HG03457 (cell line): ENCODE measurements at regions not wholly inside any gene's neighbourhood (a gene's known extent, or its start where the extent isn't known, plus 50 kb on each side); places are given as distances from the start of the nearest gene placed in this dataset.
"Not testable (repeated sequence)": the region's sequence is repeated elsewhere in the genome, so short reads cannot be mapped to it uniquely, and the experiment has no call there.

Experiments
- ATAC-seq: cut with Tn5 transposase; IDR thresholded peaks from one replicate; pipeline ENCODE4 v1.9.1; 2021; ENCODE audit warnings: moderate number of reproducible peaks; ENCODE audit not compliant: unreplicated experiment

DNA sequence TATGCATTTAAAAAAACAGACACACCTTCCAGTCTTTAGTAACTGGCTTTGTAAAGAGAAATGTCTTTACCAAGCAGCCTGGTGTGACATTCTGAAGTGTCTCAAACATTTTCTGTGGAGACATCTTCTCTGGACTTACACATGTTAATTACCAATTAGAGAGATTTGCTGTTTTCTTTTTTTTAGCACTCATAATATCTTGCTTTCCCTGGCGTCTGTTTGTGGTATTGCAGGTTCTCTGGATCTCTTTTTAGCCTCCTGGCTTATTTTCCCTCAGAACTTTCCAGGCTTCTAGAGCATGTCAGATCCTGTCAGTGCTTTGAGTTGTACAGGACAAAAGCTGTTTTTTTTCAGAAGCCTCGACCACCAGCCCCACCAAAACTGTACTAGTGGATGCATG, 92.5 kb downstream of the MSX2 start:
- no peak for ATAC-seq

DNA sequence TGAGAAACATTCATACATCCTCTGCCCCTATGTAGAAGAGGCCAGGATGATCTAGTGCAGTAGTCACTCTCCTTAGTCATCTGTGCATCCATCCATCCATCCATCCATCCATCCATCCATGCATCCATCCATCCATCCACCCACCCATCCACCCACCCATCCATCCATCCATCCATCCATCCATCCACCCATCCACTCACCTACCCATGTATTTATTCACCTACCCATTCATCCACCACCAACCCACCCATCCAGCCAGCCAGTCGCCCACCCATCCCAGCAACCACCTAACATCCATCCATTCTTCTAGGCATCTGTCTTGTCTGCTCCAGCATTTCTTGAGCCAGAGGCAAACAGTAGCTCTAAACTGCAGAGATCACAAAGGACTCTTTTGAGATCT, 87.1 kb downstream of the MSX2 start:
- no peak for ATAC-seq

DNA sequence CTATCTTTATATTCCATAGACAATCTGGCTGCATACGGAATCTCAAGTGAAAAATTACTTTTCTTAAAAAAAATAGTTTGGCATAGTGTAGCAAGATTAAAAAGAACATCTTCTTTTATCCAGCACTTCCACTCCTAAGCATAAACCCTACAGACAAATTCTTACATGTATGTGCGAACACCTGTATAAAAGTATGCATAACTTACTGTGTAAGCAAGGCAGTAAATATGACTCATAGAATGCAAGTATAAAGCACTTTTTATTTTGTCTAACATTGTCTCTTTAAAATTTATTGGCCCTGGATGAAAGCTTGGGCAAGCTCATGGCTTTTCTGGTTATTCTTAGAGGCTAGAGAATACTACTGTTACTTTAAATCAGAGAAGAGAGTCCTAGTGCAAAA, 86.4 kb downstream of the MSX2 start:
- no peak for ATAC-seq

DNA sequence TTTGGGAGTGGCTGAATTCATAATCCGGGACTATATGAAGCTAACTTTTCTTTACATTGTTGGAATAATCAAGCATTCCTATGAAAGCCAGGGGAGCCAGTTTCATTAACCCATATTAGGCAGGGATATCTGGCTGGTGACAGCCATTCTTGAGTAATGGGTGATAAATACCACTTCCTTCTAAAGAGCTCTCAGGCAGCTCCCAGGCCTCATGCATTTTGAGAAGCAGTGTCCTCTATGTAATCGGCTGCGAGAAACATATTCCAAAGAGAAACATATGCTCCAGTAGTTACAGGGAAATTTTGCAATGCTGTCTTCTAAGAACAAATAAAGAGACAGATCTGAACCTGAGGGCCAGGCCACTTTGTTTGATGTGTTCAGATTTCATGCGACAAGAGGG, 83.1 kb downstream of the MSX2 start:
- ATAC-seq: no peak

DNA sequence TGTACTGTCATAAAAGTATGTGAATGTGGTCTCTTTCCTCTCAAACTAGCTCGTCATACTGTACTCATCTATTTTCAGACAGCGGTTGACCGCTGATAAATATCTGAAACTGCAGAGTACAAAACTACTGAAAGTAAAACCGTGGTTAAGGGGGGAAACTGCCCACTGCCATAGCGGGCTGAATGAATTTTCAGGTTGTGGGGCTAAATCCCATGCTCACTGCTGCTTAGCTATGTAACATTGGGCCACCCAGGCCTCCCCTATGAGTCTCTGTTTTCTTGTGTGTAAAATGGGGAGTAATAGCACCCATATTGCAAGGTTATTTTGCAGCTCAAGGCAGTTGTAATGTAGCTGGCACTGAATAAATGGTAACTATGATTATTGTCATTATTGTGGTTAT, 82.3 kb downstream of the MSX2 start:
- no peak for ATAC-seq

DNA sequence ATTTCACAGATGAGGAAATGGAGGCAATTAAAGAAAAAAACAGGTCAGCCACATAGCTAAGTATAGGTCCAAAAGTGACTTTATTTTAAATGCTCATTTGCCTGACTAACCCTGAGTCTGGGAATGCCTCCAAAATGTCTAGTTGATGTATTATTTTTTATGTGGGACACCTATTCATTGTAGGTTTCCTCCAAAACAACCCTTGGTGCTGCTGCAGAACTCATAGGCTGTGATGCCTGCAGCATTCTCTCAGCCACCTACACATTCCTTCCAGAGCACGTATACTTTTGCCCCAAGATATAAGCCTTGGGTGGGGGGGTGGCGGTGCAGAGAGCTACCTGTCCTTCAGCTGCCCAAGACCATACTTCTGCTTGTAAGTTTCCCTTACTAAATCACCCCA, 77.4 kb downstream of the MSX2 start:
- ATAC-seq: no peak

DNA sequence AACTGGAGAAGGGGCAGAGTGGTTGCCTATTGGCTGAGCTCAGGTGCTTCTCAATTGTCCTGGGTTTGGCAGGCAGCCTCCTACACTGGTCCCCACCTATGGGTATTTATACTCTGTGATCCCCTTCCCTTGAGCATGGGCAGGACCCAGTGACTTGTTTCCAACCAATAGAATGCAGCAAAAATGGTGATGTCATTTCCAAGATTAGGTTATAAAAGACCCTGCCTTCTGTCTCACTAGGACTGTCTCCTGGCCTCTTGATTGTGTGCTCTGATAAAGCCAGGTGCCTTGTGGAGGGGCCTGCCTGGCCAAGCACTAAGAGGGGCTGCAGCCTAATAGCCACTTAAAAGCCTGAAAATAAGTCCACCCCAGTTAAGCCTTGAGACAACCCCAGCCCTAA, 76.1 kb downstream of the MSX2 start:
- ATAC-seq: no peak

DNA sequence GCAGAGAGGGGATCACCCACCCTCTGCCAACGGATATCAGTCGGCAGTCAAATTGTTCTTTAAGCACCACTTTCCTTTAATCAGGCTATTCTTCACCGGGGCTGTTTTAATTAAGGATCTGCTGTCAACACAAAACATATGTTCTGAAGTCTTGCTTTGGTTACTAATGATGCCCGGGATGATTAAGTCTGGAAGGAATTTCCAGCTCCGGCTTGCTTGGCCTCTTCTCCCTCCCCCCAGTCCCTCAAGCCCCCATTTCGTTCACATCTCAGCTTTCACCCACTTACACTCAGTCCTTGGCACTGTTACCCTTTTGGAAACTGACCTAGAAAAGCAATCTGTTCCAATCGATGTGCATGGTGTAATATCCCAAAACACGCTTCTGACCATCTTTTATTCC, 74.7 kb downstream of the MSX2 start:
- no peak for ATAC-seq

DNA sequence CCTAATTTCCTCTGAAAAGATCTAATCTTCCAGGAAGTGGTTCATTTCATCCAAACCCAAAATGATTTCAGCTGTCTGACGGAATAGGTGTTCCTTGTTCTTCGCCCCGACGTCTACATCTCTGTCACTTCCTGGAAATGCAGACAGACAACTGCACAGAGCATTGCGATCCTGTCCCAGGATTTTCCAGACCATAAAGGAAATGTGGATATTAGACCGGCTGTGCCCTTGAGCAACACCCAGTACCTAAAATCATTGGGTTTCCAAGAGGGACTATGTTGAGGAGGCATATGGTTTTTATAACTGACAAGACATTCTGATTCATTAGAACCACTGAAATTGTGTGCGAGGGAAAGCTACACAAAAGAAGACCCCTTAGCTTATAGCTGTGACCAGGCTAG, 74.2 kb downstream of the MSX2 start:
- no peak for ATAC-seq

DNA sequence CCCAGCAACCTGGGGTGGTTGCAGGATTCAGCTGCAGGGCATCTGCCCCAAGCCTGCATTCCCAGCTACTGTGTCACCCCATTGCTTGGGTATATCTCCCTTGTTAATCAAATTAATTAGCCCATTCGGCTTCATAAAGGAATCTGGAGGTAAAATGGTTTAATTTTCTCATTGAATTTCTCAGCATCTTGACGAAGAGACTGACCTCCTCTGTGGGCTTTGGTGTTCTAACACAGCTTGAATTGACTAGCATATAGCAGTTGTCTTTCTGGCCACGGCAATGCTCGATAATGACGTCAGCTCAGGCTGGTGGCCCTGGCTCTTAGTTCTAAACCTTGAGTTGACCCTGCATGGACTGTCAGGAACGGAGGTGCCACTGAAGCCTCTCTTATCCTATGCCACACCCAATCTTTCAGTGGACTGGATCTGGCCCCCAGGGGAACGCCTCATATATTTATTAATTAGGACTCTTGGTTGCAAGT, 72.4 kb downstream of the MSX2 start:
- ATAC-seq: no peak

DNA sequence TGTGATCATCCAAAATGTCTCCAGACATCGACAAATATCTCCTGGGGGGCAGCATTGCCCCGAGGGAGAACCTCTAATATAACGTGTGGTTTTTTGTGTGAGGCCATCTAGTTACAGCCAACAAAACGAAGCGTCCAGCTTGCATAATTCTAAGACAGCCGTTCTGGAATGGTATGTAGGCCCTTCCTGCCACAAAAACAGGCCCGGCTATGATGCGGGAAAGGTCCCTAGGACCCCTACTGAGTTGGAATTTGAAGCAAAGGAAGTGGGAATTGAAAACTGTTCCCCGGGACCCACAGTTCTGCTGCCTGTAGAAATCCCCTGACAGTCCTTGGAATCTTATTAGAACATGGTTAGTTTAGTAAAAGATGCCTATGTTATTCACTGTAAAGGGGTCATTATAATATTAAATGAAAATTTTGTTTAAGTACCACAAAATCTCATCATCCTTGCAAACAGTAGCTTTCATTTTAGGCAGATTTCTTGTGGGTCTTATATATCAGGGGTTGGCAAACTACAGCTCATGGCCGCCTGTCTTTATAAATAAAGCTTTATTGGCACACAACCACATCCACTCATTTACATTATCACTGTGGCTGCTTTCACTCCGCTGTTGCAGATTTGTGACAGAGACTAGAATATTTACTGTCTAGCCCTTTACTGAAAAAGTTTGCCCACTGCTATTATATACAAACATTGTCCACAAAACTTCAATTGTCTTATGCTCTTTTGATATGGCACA, 70.7 kb downstream of the MSX2 start:
- ATAC-seq: no peak

DNA sequence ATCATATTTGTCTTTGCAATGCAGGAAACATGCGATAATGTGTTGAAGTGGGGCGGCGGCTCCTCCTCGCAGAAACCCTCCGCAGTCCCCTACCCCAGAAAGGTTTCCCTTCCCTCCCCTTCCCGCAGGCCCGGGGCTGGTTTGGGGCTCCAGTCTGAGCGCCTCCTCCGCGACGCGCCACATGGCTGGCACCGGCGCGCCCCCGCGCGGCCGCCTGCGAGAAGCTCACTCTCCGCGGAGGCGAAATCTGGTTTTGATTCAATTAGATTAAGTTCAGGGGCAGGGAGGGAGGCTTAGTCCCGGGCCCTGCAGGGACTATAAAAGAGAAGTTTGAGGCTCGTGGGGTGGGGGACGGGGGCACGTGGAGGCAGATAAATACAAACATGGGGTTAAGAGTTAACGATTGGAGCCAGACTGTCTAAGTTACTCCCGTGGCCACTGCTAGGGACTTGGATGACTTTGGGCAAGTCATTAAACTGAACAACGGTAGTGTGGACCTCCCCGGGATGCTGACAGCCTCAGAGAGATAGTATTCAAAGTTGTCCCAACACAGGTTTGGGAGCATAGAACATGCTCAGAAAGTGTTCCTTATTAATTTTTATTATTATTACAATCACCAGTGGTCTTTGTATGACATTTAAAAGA, 69.4 kb downstream of the MSX2 start:
- ATAC-seq: peak; percentile 76

DNA sequence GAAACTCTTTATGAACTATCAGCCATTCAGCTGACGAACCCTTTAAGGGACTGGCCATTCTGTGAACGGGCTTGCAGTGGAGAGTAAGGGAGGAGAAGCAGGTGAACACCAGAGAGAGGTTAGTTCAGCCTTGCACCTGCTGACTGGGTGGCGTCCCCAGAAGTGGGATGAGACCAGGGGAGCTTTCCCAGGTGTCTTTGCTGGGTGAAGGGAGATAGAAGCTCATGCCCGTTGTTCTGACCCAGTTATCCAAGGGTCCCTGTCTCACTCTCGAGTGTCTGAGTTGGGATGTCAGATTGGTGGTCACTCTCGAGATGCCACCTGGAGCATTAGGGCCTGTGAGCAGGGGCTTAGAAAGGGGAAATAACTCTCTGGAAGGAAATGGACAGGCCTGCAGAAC, 68.7 kb downstream of the MSX2 start:
- no peak for ATAC-seq

DNA sequence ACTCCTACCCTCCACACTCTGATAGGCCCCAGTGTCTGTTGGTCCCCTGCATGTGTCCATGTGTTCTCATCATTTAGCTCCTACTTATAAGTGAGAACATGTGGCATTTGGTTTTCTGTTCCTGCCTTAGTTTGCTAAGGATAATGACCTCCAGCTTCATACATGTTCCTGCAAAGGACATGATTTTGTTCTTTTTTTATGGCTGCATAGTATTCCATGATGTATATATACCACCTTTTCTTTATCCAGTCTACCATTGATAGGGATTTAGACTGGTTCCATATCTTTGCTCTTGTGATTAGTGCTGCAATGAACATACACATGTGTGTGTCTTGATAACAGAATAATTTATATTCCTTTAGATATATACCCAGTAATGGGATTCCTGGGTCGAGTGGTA, 67.9 kb downstream of the MSX2 start:
- not testable (repeated sequence) for ATAC-seq

DNA sequence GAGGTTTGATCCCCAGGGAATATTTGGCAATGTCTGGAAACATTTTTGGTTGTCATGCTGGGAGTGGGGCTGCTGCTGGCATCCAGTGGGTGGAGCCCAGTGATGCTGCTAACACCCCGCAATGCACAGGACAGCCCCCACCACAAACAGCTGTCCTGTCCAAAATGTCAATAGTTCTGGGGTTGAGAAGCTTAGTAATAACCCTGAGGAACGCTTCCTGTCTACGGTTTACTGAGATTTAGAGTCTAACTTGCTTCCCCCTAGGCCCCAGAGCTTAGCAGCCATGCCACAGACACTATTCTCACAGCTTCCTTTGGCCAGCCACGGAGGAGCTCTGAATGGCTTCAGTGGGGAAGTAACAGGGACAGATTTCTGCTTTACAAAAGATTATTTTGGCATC, 66.5 kb downstream of the MSX2 start:
- ATAC-seq: no peak

DNA sequence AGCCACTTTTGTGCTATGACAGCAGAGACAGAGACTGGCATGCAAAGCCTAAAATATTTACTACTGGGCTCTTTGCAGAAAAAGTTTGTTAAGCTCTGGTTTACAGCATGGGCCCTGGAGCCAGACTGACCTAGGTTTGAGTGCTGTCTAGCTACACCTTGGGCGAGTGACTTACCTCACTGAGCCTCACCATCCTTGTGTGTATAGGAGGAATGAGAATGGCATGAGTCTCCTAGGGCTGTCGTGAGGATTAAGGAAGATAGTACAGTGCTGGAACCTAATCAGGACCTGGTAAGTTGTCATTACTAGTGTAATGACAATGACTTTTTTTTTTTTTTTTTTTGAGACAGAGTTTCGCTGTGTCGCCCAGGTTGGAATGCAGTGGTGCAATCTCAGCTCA, 65.2 kb downstream of the MSX2 start:
- no peak for ATAC-seq

DNA sequence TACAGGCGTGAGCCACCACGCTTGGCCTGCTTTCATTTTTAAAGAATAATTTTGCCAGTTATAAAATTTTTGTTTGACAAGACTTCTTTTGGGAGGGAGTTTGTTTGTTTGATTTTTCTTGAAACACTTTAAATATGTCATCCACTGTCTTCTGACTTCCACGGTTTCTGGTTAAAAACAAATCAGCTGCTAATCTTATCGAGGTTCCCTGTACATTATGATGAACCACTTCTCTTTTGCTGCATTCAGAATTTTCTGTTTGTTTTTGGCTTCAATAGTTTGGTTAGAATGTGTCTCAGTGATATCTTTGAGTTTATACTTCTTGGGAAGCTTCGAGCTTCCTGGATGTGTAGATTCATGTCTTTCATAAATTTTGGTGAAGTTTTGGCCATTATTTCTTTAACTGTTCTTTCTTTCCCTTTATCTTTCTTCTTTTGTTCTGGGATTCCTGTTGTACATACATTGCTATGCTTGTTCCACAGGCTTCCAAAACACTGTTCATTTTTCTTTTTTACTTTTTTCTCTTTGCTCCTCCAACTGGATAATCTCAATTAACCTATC, 60.8 kb downstream of the MSX2 start:
- ATAC-seq: no peak
